ENCODE measurements at regions not wholly inside any gene's neighbourhood (a gene's known extent, or its start where the extent isn't known, plus 50 kb on each side); places are given as distances from the start of the nearest gene placed in this dataset.

DNA sequence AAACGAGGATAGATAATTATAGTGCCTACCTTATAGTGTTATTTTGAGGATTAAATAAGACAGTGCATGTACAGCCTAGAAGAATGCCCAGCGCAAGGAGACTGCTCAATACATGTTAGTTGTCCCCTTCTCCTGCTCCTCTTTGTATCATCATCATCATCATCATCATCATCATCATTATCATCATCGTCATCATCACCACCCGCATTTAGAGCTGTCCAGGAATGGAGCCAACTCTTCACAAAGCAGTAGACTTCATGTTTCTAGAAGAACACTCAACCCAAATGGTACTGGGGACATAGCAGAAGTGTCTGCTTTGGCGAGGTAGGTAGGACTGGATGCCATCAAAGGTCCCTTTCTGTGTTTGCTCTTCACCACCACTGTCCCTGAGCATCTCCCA is 116.0 kb downstream of the TRIM43 start:
- Histone ChIP-seq H3K4me2 (ENCODE audit: insufficient read depth, low read length) (no peak overlapping the region), H3K9ac (replicated peaks; ENCODE audit: extremely low read depth, insufficient read depth, low read length) (no peak overlapping the region), H3K79me2 (ENCODE audit: control insufficient read depth, insufficient read depth, low read length) (no peaks in the 10 kb centered on the region), H3K27ac (ENCODE audit: insufficient read depth, low read depth, low read length) (no peak overlapping the region), H3K9me1 (replicated peaks; ENCODE audit: control insufficient read depth, extremely low read depth, insufficient read depth, low read length) (no peaks in the 10 kb centered on the region), H3K36me3 (ENCODE audit: control insufficient read depth in 2 of 2, extremely low read depth in 1 of 2, insufficient read depth in 2 of 2, low read length in 2 of 2) (no peaks in the 10 kb centered on the region), H4K20me1 (replicated peaks; ENCODE audit: control insufficient read depth, extremely low read depth, insufficient read depth, low read length) (no peaks in the 10 kb centered on the region), H3K4me3 (replicated peaks in 1 of 3; ENCODE audit: insufficient read depth in 1 of 3, low read depth in 1 of 3, low read length in 3 of 3) (no peak overlapping the region), H3K27me3 (ENCODE audit: control insufficient read depth in 2 of 2, insufficient read depth in 2 of 2, low read length in 2 of 2) (no peaks in the 10 kb centered on the region), H3K9me3 (replicated peaks; ENCODE audit: control insufficient read depth, insufficient read depth, low read length) (no peaks in the 10 kb centered on the region), H2AFZ (ENCODE audit: low read depth, low read length) (no peak overlapping the region), H3K4me1 (ENCODE audit: control insufficient read depth, extremely low read depth, insufficient read depth, low read length) (no peaks in the 10 kb centered on the region)
- POLR2A ChIA-PET = no interaction called here
- FAIRE-seq = no peak
- no peak for DNase-seq (ENCODE audit: low read depth, low spot score)
- BruUV-seq (replicated peaks) = no TSS peak
- intact Hi-C loops (cut with micrococcal nuclease) (no loop called here), dilution Hi-C loops (cut with MboI; ENCODE audit: extremely low pct_ligation_motif_present, low sequenced_read_pairs) (no loop called here)
- no peak for TF ChIP-seq EZH2 (IDR thresholded peaks at IDR 0.05; ENCODE audit: borderline replicate concordance, low read depth, low read length, severe bottlenecking)
- TF ChIP-seq, protein P1, sequence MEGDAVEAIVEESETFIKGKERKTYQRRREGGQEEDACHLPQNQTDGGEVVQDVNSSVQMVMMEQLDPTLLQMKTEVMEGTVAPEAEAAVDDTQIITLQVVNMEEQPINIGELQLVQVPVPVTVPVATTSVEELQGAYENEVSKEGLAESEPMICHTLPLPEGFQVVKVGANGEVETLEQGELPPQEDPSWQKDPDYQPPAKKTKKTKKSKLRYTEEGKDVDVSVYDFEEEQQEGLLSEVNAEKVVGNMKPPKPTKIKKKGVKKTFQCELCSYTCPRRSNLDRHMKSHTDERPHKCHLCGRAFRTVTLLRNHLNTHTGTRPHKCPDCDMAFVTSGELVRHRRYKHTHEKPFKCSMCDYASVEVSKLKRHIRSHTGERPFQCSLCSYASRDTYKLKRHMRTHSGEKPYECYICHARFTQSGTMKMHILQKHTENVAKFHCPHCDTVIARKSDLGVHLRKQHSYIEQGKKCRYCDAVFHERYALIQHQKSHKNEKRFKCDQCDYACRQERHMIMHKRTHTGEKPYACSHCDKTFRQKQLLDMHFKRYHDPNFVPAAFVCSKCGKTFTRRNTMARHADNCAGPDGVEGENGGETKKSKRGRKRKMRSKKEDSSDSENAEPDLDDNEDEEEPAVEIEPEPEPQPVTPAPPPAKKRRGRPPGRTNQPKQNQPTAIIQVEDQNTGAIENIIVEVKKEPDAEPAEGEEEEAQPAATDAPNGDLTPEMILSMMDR (IDR thresholded peaks at IDR 0.05; ENCODE audit: extremely low read depth in 1 of 2, insufficient read depth in 1 of 2, low read depth in 1 of 2, low read length in 2 of 2) = no peak
- TF ChIP-seq JUN (IDR thresholded peaks at IDR 0.05; ENCODE audit: borderline replicate concordance, insufficient read depth, insufficient read length, low read depth) = no peak
- TF ChIP-seq POLR2A (IDR thresholded peaks at IDR 0.05; ENCODE audit: low read depth, low read length) = no peak
- no peak for TF ChIP-seq MYC (IDR thresholded peaks at IDR 0.05; ENCODE audit: low read depth, low read length)
- no peak for TF ChIP-seq POLR2AphosphoS5 (IDR thresholded peaks at IDR 0.05; ENCODE audit: insufficient read depth, low read depth, low read length)
- TF ChIP-seq, protein P2, sequence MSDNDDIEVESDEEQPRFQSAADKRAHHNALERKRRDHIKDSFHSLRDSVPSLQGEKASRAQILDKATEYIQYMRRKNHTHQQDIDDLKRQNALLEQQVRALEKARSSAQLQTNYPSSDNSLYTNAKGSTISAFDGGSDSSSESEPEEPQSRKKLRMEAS (IDR thresholded peaks at IDR 0.05; ENCODE audit: insufficient read depth, insufficient read length) = no peak
- CTCF ChIA-PET = no interaction called here

DNA sequence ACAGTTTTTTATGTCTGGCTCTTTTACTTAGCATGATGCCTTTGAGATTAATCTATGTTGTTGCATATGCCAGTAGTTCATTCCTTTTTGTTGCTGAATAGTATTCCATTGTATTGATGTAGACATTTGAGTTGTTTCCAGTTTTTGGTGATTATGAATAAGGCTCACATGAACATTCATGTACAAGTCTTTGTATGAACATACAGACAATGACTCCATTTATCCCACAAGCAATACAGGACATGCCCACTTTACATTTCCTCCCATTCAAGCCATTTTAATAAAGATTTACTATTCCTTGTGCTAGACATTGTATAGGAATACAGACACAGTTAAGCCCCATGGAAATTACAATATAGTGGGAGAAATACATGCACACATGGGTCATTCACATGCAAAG is 118.0 kb downstream of the TRIM43 start:
- ChIA-PET CTCF (no interaction called here), POLR2A (no interaction called here)
- H4K20me1 ChIP-seq (replicated peaks; ENCODE audit: control insufficient read depth, extremely low read depth, insufficient read depth, low read length) = no peaks in the 10 kb centered on the region
- no peaks in the 10 kb centered on the region for H3K9me3 ChIP-seq (replicated peaks; ENCODE audit: control insufficient read depth, insufficient read depth, low read length)
- H3K9ac ChIP-seq (replicated peaks; ENCODE audit: extremely low read depth, insufficient read depth, low read length) = no peak overlapping the region
- TF ChIP-seq POLR2AphosphoS5 (IDR thresholded peaks at IDR 0.05; ENCODE audit: insufficient read depth, low read depth, low read length) (no peak), JUN (IDR thresholded peaks at IDR 0.05; ENCODE audit: borderline replicate concordance, insufficient read depth, insufficient read length, low read depth) (no peak), POLR2A (IDR thresholded peaks at IDR 0.05; ENCODE audit: low read depth, low read length) (no peak), FOS (IDR thresholded peaks at IDR 0.05; ENCODE audit: borderline replicate concordance, insufficient read depth, low read length) (no peak), MYC (IDR thresholded peaks at IDR 0.05; ENCODE audit: low read depth, low read length) (no peak), GATA2 (IDR thresholded peaks at IDR 0.05; ENCODE audit: insufficient read depth, insufficient read length, low read depth, low read length) (no peak), EZH2 (IDR thresholded peaks at IDR 0.05; ENCODE audit: borderline replicate concordance, low read depth, low read length, severe bottlenecking) (no peak)
- TF ChIP-seq, protein P2 (IDR thresholded peaks at IDR 0.05; ENCODE audit: insufficient read depth, insufficient read length) = no peak
- TF ChIP-seq, protein P1 (IDR thresholded peaks at IDR 0.05; ENCODE audit: extremely low read depth in 1 of 2, insufficient read depth in 1 of 2, low read depth in 1 of 2, low read length in 2 of 2) = no peak
- DNase-seq (ENCODE audit: low read depth, low spot score) (no peak), FAIRE-seq (no peak)
- dilution Hi-C loops (cut with MboI; ENCODE audit: extremely low pct_ligation_motif_present, low sequenced_read_pairs) (no loop called here), intact Hi-C loops (cut with micrococcal nuclease) (no loop called here)
- no peak overlapping the region for H3K27ac ChIP-seq (ENCODE audit: insufficient read depth, low read depth, low read length)
- H3K9me1 ChIP-seq (replicated peaks; ENCODE audit: control insufficient read depth, extremely low read depth, insufficient read depth, low read length) = no peaks in the 10 kb centered on the region
- H3K79me2 ChIP-seq (ENCODE audit: control insufficient read depth, insufficient read depth, low read length) = no peaks in the 10 kb centered on the region
- H2AFZ ChIP-seq (ENCODE audit: low read depth, low read length) = no peak overlapping the region
- no peak overlapping the region for H3K4me2 ChIP-seq (ENCODE audit: insufficient read depth, low read length)
- no peaks in the 10 kb centered on the region for H3K27me3 ChIP-seq (ENCODE audit: control insufficient read depth in 2 of 2, insufficient read depth in 2 of 2, low read length in 2 of 2)
- no TSS peak for BruUV-seq (replicated peaks)
- H3K4me1 ChIP-seq (ENCODE audit: control insufficient read depth, extremely low read depth, insufficient read depth, low read length) = no peaks in the 10 kb centered on the region
- no peak overlapping the region for H3K4me3 ChIP-seq (replicated peaks in 1 of 3; ENCODE audit: insufficient read depth in 1 of 3, low read depth in 1 of 3, low read length in 3 of 3)
- no peaks in the 10 kb centered on the region for H3K36me3 ChIP-seq (ENCODE audit: control insufficient read depth in 2 of 2, extremely low read depth in 1 of 2, insufficient read depth in 2 of 2, low read length in 2 of 2)

Data from endothelial cell of umbilical vein (primary cell).